ENCODE measurements at regions not wholly inside any gene's neighbourhood (a gene's known extent, or its start where the extent isn't known, plus 50 kb on each side); places are given as distances from the start of the nearest gene placed in this dataset.

DNA sequence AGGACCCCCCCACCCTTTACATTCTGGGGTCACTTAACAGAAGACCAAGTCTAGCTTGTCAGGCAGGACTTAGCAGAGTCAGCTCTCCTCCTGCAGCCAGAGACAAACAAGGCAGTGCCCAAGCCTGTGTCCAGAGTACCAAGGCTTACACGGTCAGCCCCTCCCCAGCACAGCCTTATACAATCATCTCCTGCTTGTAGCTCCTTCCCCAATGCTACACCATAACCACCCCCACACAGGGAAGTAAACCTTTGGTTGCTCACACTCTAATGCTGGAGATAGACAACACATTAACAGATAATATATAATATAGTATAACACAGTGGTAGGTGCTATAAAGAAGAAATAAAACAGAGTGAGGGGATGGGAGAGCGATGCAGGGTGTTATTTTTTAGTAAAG, 175.4 kb upstream of the PWP1 start:
- no peak for TF ChIP-seq POLR2A (IDR thresholded peaks at IDR 0.05)
- TF ChIP-seq, protein P1, sequence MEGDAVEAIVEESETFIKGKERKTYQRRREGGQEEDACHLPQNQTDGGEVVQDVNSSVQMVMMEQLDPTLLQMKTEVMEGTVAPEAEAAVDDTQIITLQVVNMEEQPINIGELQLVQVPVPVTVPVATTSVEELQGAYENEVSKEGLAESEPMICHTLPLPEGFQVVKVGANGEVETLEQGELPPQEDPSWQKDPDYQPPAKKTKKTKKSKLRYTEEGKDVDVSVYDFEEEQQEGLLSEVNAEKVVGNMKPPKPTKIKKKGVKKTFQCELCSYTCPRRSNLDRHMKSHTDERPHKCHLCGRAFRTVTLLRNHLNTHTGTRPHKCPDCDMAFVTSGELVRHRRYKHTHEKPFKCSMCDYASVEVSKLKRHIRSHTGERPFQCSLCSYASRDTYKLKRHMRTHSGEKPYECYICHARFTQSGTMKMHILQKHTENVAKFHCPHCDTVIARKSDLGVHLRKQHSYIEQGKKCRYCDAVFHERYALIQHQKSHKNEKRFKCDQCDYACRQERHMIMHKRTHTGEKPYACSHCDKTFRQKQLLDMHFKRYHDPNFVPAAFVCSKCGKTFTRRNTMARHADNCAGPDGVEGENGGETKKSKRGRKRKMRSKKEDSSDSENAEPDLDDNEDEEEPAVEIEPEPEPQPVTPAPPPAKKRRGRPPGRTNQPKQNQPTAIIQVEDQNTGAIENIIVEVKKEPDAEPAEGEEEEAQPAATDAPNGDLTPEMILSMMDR (IDR thresholded peaks at IDR 0.05 in 4 of 5, conservative IDR thresholded peaks at IDR 0.05 in 1 of 5) = no peak

Measured in gastrocnemius medialis (tissue), 4 donors.